Transverse colon (tissue), 4 donors: ENCODE measurements at regions not wholly inside any gene's neighbourhood (a gene's known extent, or its start where the extent isn't known, plus 50 kb on each side); places are given as distances from the start of the nearest gene placed in this dataset.

Source experiments
- DNase-seq: peaks from one replicate; pipeline ENCODE4 v3.0.0-alpha.2; 2019
- H3K27ac ChIP-seq, 4 donors: fragments of 200-600 bp; sonication (generic); 2 replicates each; pipeline ENCODE4 v1.5.1; 2016 to 2018; ENCODE audit warnings: inconsistent platforms in 4 of 4
- H3K27me3 ChIP-seq: fragments of 200-600 bp; sonication (generic); 2 replicates; pipeline ENCODE4 v1.5.1; 2017; ENCODE audit warnings: inconsistent platforms
- H3K36me3 ChIP-seq, 4 donors: fragments of 200-600 bp; sonication (generic); 2 replicates each; pipeline ENCODE4 v1.5.1; 2017 to 2019; ENCODE audit warnings: inconsistent platforms in 4 of 4
- H3K4me1 ChIP-seq, 4 donors: fragments of 200-600 bp; sonication (generic); 2 replicates each; pipeline ENCODE4 v1.5.1; 2017 to 2020; ENCODE audit warnings: inconsistent platforms in 4 of 4
- H3K4me3 ChIP-seq, 4 donors: fragments of 200-600 bp; sonication (generic); 1 replicate in 1 of 4; 2 replicates in 3 of 4; pipeline versions ENCODE4 v1.5.1 to v1.6.1; 2017 to 2019; ENCODE audit warnings: inconsistent platforms in 4 of 4
- H3K9me3 ChIP-seq, 2 donors: fragments of 200-600 bp; sonication (generic); 2 replicates each; pipeline ENCODE4 v1.5.1; 2017 to 2019; ENCODE audit warnings: inconsistent platforms in 2 of 2
- EP300 ChIP-seq: sonication (generic); formaldehyde crosslinking; IDR thresholded peaks from one replicate; pipeline ENCODE4 v1.6.1; 2017; ENCODE audit warnings: antibody characterized with exemption, low read depth
- POLR2A ChIP-seq: fragments of 450-650 bp; IDR thresholded peaks from one replicate; pipeline ENCODE4 v1.6.1; 2016; ENCODE audit warnings: antibody characterized with exemption, mild to moderate bottlenecking, moderate library complexity
- POLR2AphosphoS5 ChIP-seq, 3 donors: sonication (generic); formaldehyde crosslinking; IDR thresholded peaks; one replicate each; pipeline ENCODE4 v1.6.1; 2016; ENCODE audit warnings: antibody characterized with exemption in 3 of 3
- WGBS, 2 donors: methylation state at CpG; one replicate each; pipeline ENCODE4 v1.1.5; 2018; ENCODE audit warnings: low coverage in 1 of 2; 5-methylcytosine and 5-hydroxymethylcytosine counted together
- in situ Hi-C, 4 donors: fragments of 200-750 bp; cut with MboI; loops; one replicate each; pipeline versions ENCODE4 v1.15.0 to v1.15.1; 2017; ENCODE audit warnings: low sequenced_read_pairs in 3 of 4, low pct_ligation_motif_present in 1 of 4, low pct_unique_long_range_greater_than_20kb in 1 of 4
- intact Hi-C: fragments of 100-400 bp; cut with DNase I; formaldehyde crosslinking; loops from one replicate; pipeline ENCODE4 v1.15.1; 2023; ENCODE audit warnings: low total_unique reads
- TF ChIP-seq, protein P1 (sequence below), 5 experiments: fragments of 200-600 bp in 3 of 5; fragments of 450-650 bp in 2 of 5; sonication (generic) in 3 of 5; IDR thresholded peaks; 1 replicate in 2 of 5; 2 replicates in 3 of 5; pipeline ENCODE4 v1.5.1; 2016 to 2017; ENCODE audit warnings: antibody characterized with exemption in 5 of 5, inconsistent platforms in 3 of 5, mild to moderate bottlenecking in 2 of 5, moderate library complexity in 1 of 5

DNA sequence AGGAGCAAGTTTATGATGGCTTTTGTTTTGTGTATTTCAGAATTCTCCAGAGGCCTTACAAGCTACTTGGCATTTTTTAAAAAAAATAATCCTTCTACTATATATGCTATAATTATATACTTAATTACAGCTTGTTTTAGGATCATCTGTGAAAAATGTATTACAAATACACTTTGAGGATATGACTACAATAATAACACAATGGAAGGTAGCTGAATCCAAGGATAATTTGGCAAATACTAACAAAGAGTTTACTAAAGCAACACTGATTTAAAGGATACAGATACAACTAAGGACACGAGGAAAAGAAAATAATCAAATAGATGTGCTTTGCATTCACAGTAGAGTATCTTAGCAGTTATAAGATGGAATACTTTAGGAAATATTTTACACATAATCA, 381.9 kb upstream of the CITED2 start:
- Histone ChIP-seq H3K27ac (no peak overlapping the region), H3K36me3 (no peaks in the 10 kb centered on the region), H3K9me3 (no peaks in the 10 kb centered on the region), H3K27me3 (no peaks in the 10 kb centered on the region), H3K4me1 (peaks cover 0 to 11% (median 0%) of the 10 kb centered on the region in 4 donors), H3K4me3 (no peak overlapping the region)
- in situ Hi-C loops (no loop called here), intact Hi-C loops (no loop called here)
- TF ChIP-seq, protein P1, sequence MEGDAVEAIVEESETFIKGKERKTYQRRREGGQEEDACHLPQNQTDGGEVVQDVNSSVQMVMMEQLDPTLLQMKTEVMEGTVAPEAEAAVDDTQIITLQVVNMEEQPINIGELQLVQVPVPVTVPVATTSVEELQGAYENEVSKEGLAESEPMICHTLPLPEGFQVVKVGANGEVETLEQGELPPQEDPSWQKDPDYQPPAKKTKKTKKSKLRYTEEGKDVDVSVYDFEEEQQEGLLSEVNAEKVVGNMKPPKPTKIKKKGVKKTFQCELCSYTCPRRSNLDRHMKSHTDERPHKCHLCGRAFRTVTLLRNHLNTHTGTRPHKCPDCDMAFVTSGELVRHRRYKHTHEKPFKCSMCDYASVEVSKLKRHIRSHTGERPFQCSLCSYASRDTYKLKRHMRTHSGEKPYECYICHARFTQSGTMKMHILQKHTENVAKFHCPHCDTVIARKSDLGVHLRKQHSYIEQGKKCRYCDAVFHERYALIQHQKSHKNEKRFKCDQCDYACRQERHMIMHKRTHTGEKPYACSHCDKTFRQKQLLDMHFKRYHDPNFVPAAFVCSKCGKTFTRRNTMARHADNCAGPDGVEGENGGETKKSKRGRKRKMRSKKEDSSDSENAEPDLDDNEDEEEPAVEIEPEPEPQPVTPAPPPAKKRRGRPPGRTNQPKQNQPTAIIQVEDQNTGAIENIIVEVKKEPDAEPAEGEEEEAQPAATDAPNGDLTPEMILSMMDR (IDR thresholded peaks at IDR 0.05), result no peak
- no peak for TF ChIP-seq POLR2AphosphoS5 (IDR thresholded peaks at IDR 0.05)
- TF ChIP-seq EP300, result no peak
- TF ChIP-seq POLR2A, result no peak
- DNase-seq, result no peak
- 80 to 92% methylated on average over 1 of the region's 1 CpG for whole genome bisulfite sequencing, 2 donors

DNA sequence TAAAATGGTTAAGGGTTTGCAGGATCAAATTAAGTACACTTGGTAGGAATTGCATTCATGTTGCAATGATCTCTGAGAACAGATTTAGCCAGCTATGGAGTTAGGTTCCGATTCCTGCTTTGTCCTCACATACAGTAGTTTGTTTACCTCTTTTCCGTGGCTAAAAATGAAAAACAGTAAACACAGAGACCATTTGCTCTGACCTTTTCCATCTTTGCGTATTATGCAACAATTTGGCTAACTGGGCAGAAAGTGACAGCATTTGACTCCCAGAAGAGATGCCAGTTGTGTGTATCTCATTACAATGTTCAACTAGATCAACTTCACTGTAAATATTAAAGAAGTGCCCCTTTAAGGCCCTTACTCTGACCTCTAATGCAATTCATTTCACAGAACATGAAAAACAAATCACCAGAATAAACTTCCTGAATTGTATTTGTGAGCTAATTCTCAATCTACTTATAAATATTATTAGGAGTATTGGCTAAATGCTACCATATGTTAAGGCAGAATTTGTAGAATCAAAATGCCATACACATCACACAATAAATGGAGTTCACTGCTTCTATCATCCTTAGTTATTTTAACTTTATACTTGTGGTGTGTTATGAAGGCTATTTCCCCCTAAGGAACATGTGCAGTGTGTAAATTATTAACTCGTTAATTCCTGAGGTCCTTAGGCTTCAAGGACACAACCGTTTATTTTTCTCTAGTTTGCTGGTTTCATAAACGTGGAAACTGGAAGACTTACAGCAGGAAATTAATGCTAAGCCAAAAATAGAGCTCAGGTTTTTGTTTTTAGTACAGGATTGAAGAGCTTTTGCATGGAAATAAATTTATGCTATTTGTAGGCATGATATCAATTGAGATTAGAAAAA, 380.7 kb upstream of the CITED2 start:
- H3K36me3 ChIP-seq, result no peaks in the 10 kb centered on the region
- in situ Hi-C loops (no loop called here), intact Hi-C loops (no loop called here)
- TF ChIP-seq, protein P1 (IDR thresholded peaks at IDR 0.05), result no peak
- TF ChIP-seq EP300 (no peak), POLR2A (no peak), POLR2AphosphoS5 (IDR thresholded peaks at IDR 0.05) (no peak)
- WGBS, 2 donors, result 47 to 55% methylated on average over 6 of the region's 6 CpGs
- no peaks in the 10 kb centered on the region for H3K27me3 ChIP-seq
- DNase-seq, result no peak
- H3K4me1 ChIP-seq, result peaks cover 0 to 11% (median 0%) of the 10 kb centered on the region in 4 donors
- no peaks in the 10 kb centered on the region for H3K9me3 ChIP-seq
- H3K4me3 ChIP-seq, result no peak overlapping the region
- H3K27ac ChIP-seq, result peak overlapping the region in 1 of 4 donors; percentile 5

GRCh38 chr6:139753198-139753861, 378.9 kb upstream of the CITED2 start:
- Histone ChIP-seq H3K4me1 (peaks cover 0 to 11% (median 2%) of the 10 kb centered on the region in 4 donors), H3K9me3 (no peaks in the 10 kb centered on the region), H3K36me3 (no peaks in the 10 kb centered on the region), H3K27ac (no peak overlapping the region), H3K27me3 (no peaks in the 10 kb centered on the region), H3K4me3 (no peak overlapping the region)
- 80 to 84% methylated on average over 4 of the region's 4 CpGs for WGBS, 2 donors
- no peak for DNase-seq
- TF ChIP-seq POLR2AphosphoS5 (IDR thresholded peaks at IDR 0.05) (no peak), EP300 (no peak), POLR2A (no peak)
- TF ChIP-seq, protein P1 (IDR thresholded peaks at IDR 0.05), result no peak
- in situ Hi-C loops, result no loop called here
- intact Hi-C loops, result no loop called here

GRCh38 chr6:139752086-139752485, 377.6 kb upstream of the CITED2 start:
- WGBS, 2 donors, result 84 to 89% methylated on average over 2 of the region's 2 CpGs
- TF ChIP-seq, protein P1 (IDR thresholded peaks at IDR 0.05), result no peak
- TF ChIP-seq POLR2A (no peak), EP300 (no peak), POLR2AphosphoS5 (IDR thresholded peaks at IDR 0.05) (no peak)
- no peaks in the 10 kb centered on the region for H3K36me3 ChIP-seq
- H3K4me1 ChIP-seq, result peaks cover 0 to 8% (median 2%) of the 10 kb centered on the region in 4 donors
- no peaks in the 10 kb centered on the region for H3K9me3 ChIP-seq
- in situ Hi-C loops (no loop called here), intact Hi-C loops (no loop called here)
- no peak for DNase-seq
- no peak overlapping the region for H3K27ac ChIP-seq
- no peaks in the 10 kb centered on the region for H3K27me3 ChIP-seq
- H3K4me3 ChIP-seq, result no peak overlapping the region
